H9 (cell line): ENCODE measurements at regions not wholly inside any gene's neighbourhood (a gene's known extent, or its start where the extent isn't known, plus 50 kb on each side); places are given as distances from the start of the nearest gene placed in this dataset.

Experiments used
- DNase-seq: peaks from one replicate; pipeline ENCODE4 v3.0.0-alpha.2; 2017
- H2AFZ ChIP-seq: one replicate; pipeline ENCODE4 v1.6.1; 2013; ENCODE audit warnings: mild to moderate bottlenecking, low read length, control low read depth, moderate library complexity
- H2AK5ac ChIP-seq: 2 replicates; pipeline ENCODE4 v1.6.1; 2013; ENCODE audit warnings: low read length, control low read depth, mixed read lengths; ENCODE audit not compliant: insufficient read length
- H2BK120ac ChIP-seq: one replicate; pipeline ENCODE4 v1.6.1; 2013; ENCODE audit warnings: low read depth, mild to moderate bottlenecking, low read length, control low read depth, inconsistent platforms; ENCODE audit not compliant: poor library complexity, severe bottlenecking
- H2BK12ac ChIP-seq: 2 replicates; pipeline ENCODE4 v1.6.1; 2013; ENCODE audit warnings: low read length, control low read depth, mixed read lengths, low read depth; ENCODE audit not compliant: insufficient read length
- H2BK15ac ChIP-seq: 2 replicates; pipeline ENCODE4 v1.6.1; 2013; ENCODE audit warnings: low read depth, low read length, control low read depth
- H2BK20ac ChIP-seq: one replicate; pipeline ENCODE4 v1.6.1; 2013; ENCODE audit warnings: low read depth, mild to moderate bottlenecking, low read length, control low read depth, inconsistent platforms; ENCODE audit not compliant: poor library complexity, severe bottlenecking
- H2BK5ac ChIP-seq: 2 replicates; pipeline ENCODE4 v1.6.1; 2013; ENCODE audit warnings: low read length, control low read depth, mixed read lengths; ENCODE audit not compliant: insufficient read length
- H3K14ac ChIP-seq: 2 replicates; pipeline ENCODE4 v1.6.1; 2013; ENCODE audit warnings: low read length, control low read depth; ENCODE audit not compliant: insufficient read depth
- H3K18ac ChIP-seq: 2 replicates; pipeline ENCODE4 v1.6.1; 2013; ENCODE audit warnings: low read depth, mild to moderate bottlenecking, mixed read lengths, low read length, control low read depth; ENCODE audit not compliant: insufficient read length
- H3K23ac ChIP-seq: 2 replicates; pipeline ENCODE4 v1.6.1; 2013; ENCODE audit warnings: low read length, control low read depth, mixed read lengths, low read depth; ENCODE audit not compliant: insufficient read length
- H3K23me2 ChIP-seq: 2 replicates; pipeline ENCODE4 v1.6.1; 2013; ENCODE audit warnings: low read depth, mild to moderate bottlenecking, mixed read lengths, low read length, control low read depth; ENCODE audit not compliant: insufficient read length, poor library complexity, severe bottlenecking
- H3K27ac ChIP-seq: 2 replicates; pipeline ENCODE4 v1.5.1; 2013; ENCODE audit warnings: low read length, control low read depth, mixed read lengths, low read depth; ENCODE audit not compliant: insufficient read length
- H3K27me3 ChIP-seq: 2 replicates; pipeline ENCODE4 v1.6.1; 2013; ENCODE audit warnings: low read length, control low read depth, inconsistent platforms; ENCODE audit not compliant: insufficient read depth
- H3K4ac ChIP-seq: 2 replicates; pipeline ENCODE4 v1.6.1; 2013; ENCODE audit warnings: low read depth, mild to moderate bottlenecking, control low read depth, inconsistent platforms, low read length, moderate library complexity
- H3K4me1 ChIP-seq: 2 replicates; pipeline ENCODE4 v1.6.1; 2013; ENCODE audit warnings: low read length, control low read depth, inconsistent platforms; ENCODE audit not compliant: insufficient read depth
- H3K4me2 ChIP-seq: 2 replicates; pipeline ENCODE4 v1.6.1; 2013; ENCODE audit warnings: low read length, control low read depth, mixed read lengths; ENCODE audit not compliant: insufficient read length, insufficient read depth
- H3K56ac ChIP-seq: 2 replicates; pipeline ENCODE4 v1.6.1; 2013; ENCODE audit warnings: low read depth, mild to moderate bottlenecking, mixed read lengths, low read length, control low read depth; ENCODE audit not compliant: insufficient read length
- H3K79me1 ChIP-seq: 2 replicates; pipeline ENCODE4 v1.6.1; 2013; ENCODE audit warnings: low read depth, mild to moderate bottlenecking, moderate library complexity, low read length, control low read depth, inconsistent platforms; ENCODE audit not compliant: insufficient read depth, poor library complexity, severe bottlenecking
- H3K79me2 ChIP-seq: 2 replicates; pipeline ENCODE4 v1.6.1; 2013; ENCODE audit warnings: low read length, control low read depth, inconsistent platforms; ENCODE audit not compliant: insufficient read depth
- H3K9ac ChIP-seq: 2 replicates; pipeline ENCODE4 v1.6.1; 2013; ENCODE audit warnings: low read length, control low read depth, mixed read lengths; ENCODE audit not compliant: insufficient read length; ENCODE audit errors: extremely low read depth
- H3K9me3 ChIP-seq: one replicate; pipeline ENCODE4 v1.6.1; 2013; ENCODE audit warnings: low read depth, low read length, inconsistent platforms; ENCODE audit not compliant: control insufficient read depth
- H3T11ph ChIP-seq: one replicate; pipeline ENCODE4 v1.6.1; 2013; ENCODE audit warnings: mild to moderate bottlenecking, low read length, control low read depth, inconsistent platforms
- H4K20me1 ChIP-seq: one replicate; pipeline ENCODE4 v1.6.1; 2013; ENCODE audit not compliant: control insufficient read depth, insufficient read length, insufficient read depth
- H4K5ac ChIP-seq: 2 replicates; pipeline ENCODE4 v1.6.1; 2013; ENCODE audit warnings: low read depth, mild to moderate bottlenecking, mixed read lengths, low read length, control low read depth; ENCODE audit not compliant: insufficient read length
- H4K8ac ChIP-seq: replicated peaks from 2 replicates; pipeline ENCODE4 v1.6.1; 2013; ENCODE audit warnings: low read length, control low read depth, mixed read lengths, low read depth; ENCODE audit not compliant: insufficient read length
- H4K91ac ChIP-seq: 2 replicates; pipeline ENCODE4 v1.6.1; 2013; ENCODE audit warnings: low read depth, mild to moderate bottlenecking, moderate library complexity, mixed read lengths, low read length, control low read depth; ENCODE audit not compliant: insufficient read length
- H3K27ac Mint-ChIP-seq, 3 experiments: 2 replicates in 2 of 3; 3 replicates in 1 of 3; pipeline ENCODE4 v1.8.0; 2020 to 2021; ENCODE audit warnings: mixed read lengths in 3 of 3, mild to moderate bottlenecking in 1 of 3, moderate library complexity in 1 of 3
- H3K27me3 Mint-ChIP-seq: 2 replicates; pipeline ENCODE4 v1.8.0; 2021; ENCODE audit warnings: low read depth, mild to moderate bottlenecking, moderate library complexity, mixed read lengths
- H3K36me3 Mint-ChIP-seq, 3 experiments: 2 replicates in 2 of 3; 3 replicates in 1 of 3; pipeline ENCODE4 v1.8.0; 2020 to 2021; ENCODE audit warnings: low read depth in 3 of 3, mixed read lengths in 3 of 3; ENCODE audit not compliant: insufficient read depth in 1 of 3
- H3K4me1 Mint-ChIP-seq, 2 experiments: 2 replicates each; pipeline ENCODE4 v1.8.0; 2020; ENCODE audit warnings: mixed read lengths in 2 of 2
- H3K4me3 Mint-ChIP-seq, 2 experiments: 2 replicates in 1 of 2; 3 replicates in 1 of 2; pipeline ENCODE4 v1.8.0; 2020 to 2021; ENCODE audit warnings: mild to moderate bottlenecking in 2 of 2, mixed read lengths in 2 of 2, moderate library complexity in 1 of 2
- H3K9me3 Mint-ChIP-seq, 2 experiments: 2 replicates in 1 of 2; 3 replicates in 1 of 2; pipeline ENCODE4 v1.8.0; 2020; ENCODE audit warnings: mild to moderate bottlenecking in 2 of 2, mixed read lengths in 2 of 2, moderate library complexity in 1 of 2
- CTCF ChIP-seq: fragments of 200-600 bp; sonication (generic); conservative IDR thresholded peaks from 3 replicates; pipeline ENCODE4 v1.8.0; 2021; ENCODE audit warnings: antibody characterized with exemption, mild to moderate bottlenecking
- WGBS: extraction: QIAGEN DNeasy Blood & Tissue Kit; methylation state at CpG from one replicate; pipeline ENCODE4 v1.1.7; 2013; ENCODE audit warnings: missing lambda C conversion rate, low lambda C conversion rate, mixed read lengths; ENCODE audit not compliant: insufficient read length; ENCODE audit errors: extremely low coverage; 5-methylcytosine and 5-hydroxymethylcytosine counted together

GRCh38 chr15:95352631-95353187 lies 977.8 kb upstream of the NR2F2 start:
- no peak for TF ChIP-seq CTCF
- H3K27me3 ChIP-seq = no peaks in the 10 kb centered on the region
- H2AFZ ChIP-seq = no peak overlapping the region

More at GRCh38 chr15:95352631-95353187, 977.8 kb upstream of the NR2F2 start:
- Mint-ChIP-seq H3K36me3 (no peaks in the 10 kb centered on the region), H3K9me3 (peaks cover 0 to 3% of the 10 kb centered on the region in 2 experiments; a peak in 2 of 5 replicates), H3K4me1 (peaks cover 0 to 9% of the 10 kb centered on the region in 2 experiments; a peak in 2 of 4 replicates), H3K27me3 (no peaks in the 10 kb centered on the region), H3K27ac (no peak overlapping the region), H3K4me3 (no peak overlapping the region)
- no peak overlapping the region for H2BK15ac ChIP-seq
- no peak overlapping the region for H3K27ac ChIP-seq
- no peak overlapping the region for H2BK120ac ChIP-seq
- H4K91ac ChIP-seq = no peak overlapping the region
- H4K20me1 ChIP-seq = no peaks in the 10 kb centered on the region
- no peak overlapping the region for H3K23ac ChIP-seq
- H3K4ac ChIP-seq = no peak overlapping the region
- no peak overlapping the region for H3K14ac ChIP-seq
- H3K79me1 ChIP-seq = no peaks in the 10 kb centered on the region
- DNase-seq = no peak
- H3K23me2 ChIP-seq = no peaks in the 10 kb centered on the region
- no peaks in the 10 kb centered on the region for H3K79me2 ChIP-seq
- no peak overlapping the region for H3K18ac ChIP-seq
- H3K4me2 ChIP-seq = no peak overlapping the region
- no CpG with 5 or more reads among the region's 9 CpGs for WGBS
- no peak overlapping the region for H4K5ac ChIP-seq
- no peaks in the 10 kb centered on the region; the same call in 1 of the 2 replicates for H3K4me1 ChIP-seq
- H2BK20ac ChIP-seq = no peak overlapping the region
- H3K9ac ChIP-seq = no peak overlapping the region
- no peak overlapping the region for H3K56ac ChIP-seq
- no peak overlapping the region for H2BK12ac ChIP-seq
- H2BK5ac ChIP-seq = no peak overlapping the region
- H2AK5ac ChIP-seq = no peak overlapping the region
- no peak overlapping the region for H3T11ph ChIP-seq
- no peak overlapping the region for H4K8ac ChIP-seq
- H3K9me3 ChIP-seq = no peaks in the 10 kb centered on the region
